ENCODE measurements at regions not wholly inside any gene's neighbourhood (a gene's known extent, or its start where the extent isn't known, plus 50 kb on each side); places are given as distances from the start of the nearest gene placed in this dataset.

DNA sequence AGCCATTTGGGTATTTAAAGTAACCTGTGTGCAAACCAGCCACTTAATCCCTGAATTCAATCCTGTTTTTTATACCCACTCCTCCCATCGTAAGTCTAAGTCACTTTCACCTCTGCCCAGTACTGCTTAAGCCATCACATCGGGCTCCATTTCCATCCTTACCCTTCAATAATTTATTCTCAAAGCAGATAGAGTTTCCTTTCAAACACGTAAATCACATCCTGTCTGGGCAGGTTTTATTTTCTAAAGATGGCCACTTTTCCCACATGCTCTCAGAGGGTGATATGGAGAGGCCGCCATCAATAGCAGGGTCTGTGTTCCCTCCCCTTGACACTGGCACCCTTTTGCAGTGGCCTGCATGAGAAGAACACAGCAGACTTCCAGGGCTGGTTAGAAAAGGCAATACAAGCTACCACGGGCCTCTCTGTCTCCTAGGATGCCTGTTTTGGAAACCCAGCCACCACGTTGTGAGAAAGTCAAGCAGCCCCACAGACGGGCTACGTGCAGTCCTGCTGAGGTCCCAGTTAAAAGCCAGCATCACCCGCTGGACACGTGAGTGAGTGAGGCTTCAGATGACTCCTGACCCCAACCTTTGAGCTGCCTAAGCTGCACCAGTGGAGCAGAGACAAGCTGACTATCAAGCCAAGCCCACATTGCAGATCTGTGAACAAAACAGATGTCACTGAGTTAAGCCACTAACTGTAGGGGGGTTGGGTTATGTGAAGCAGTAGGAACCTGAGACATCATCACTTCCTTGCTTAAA is 241.8 kb upstream of the SLCO3A1 start:
- TF ChIP-seq, protein P1, sequence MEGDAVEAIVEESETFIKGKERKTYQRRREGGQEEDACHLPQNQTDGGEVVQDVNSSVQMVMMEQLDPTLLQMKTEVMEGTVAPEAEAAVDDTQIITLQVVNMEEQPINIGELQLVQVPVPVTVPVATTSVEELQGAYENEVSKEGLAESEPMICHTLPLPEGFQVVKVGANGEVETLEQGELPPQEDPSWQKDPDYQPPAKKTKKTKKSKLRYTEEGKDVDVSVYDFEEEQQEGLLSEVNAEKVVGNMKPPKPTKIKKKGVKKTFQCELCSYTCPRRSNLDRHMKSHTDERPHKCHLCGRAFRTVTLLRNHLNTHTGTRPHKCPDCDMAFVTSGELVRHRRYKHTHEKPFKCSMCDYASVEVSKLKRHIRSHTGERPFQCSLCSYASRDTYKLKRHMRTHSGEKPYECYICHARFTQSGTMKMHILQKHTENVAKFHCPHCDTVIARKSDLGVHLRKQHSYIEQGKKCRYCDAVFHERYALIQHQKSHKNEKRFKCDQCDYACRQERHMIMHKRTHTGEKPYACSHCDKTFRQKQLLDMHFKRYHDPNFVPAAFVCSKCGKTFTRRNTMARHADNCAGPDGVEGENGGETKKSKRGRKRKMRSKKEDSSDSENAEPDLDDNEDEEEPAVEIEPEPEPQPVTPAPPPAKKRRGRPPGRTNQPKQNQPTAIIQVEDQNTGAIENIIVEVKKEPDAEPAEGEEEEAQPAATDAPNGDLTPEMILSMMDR (IDR thresholded peaks at IDR 0.05; ENCODE audit: poor library complexity, severe bottlenecking) = no peak
- TF ChIP-seq RAD21 (conservative IDR thresholded peaks at IDR 0.05) = no peak
